HepG2 (cell line): ENCODE measurements at regions not wholly inside any gene's neighbourhood (a gene's known extent, or its start where the extent isn't known, plus 50 kb on each side); places are given as distances from the start of the nearest gene placed in this dataset.

Source experiments
- ATAC-seq: fragments of 200-7000 bp; cut with Tn5 transposase; 3 replicates; pipeline ENCODE4 v1.9.1; 2020; ENCODE audit warnings: mild to moderate bottlenecking, moderate library complexity
- BruUV-seq: library from RNA; stranded (reverse); fragments of 400-500 nt; replicated peaks from 2 replicates; lab custom pipeline; 2021; lab: Mats Ljungman, UMichigan
- CTCF ChIA-PET: fragments of 300-600 bp; formaldehyde crosslinking; extraction: SDS; loops from one replicate; lab custom pipeline; 2021; ENCODE audit warnings: low total read pairs, inconsistent platforms, low intra/inter-chr PET ratio; lab: Yijun Ruan, JAX
- POLR2A ChIA-PET: fragments of 350-600 bp; sonication (Branson Sonifier 250); formaldehyde crosslinking; loops from one replicate; lab custom pipeline; 2020; ENCODE audit warnings: antibody characterized with exemption, inconsistent platforms; lab: Yijun Ruan, JAX
- DNase-seq: peaks from one replicate; pipeline ENCODE4 v3.0.0-alpha.2; 2015; ENCODE audit warnings: low spot score
- FAIRE-seq: peaks from 3 replicates; lab custom pipeline; 2011; peaks lifted over from hg19 to GRCh38; lab: Jason Lieb, UNC
- H2AFZ ChIP-seq: one replicate; pipeline ENCODE4 v1.6.1; 2011; ENCODE audit warnings: low read length, inconsistent platforms
- H3K27ac ChIP-seq: fragments of 300-600 bp; 3 replicates; pipeline ENCODE4 v1.8.0; 2011; ENCODE audit warnings: mixed run types, mild to moderate bottlenecking, mixed read lengths, low read length, inconsistent platforms; ENCODE audit not compliant: insufficient read depth; ENCODE audit errors: extremely low read length
- H3K27me3 ChIP-seq, 2 experiments: fragments of 200-600 bp in 1 of 2; 2 replicates in 1 of 2; 3 replicates in 1 of 2; pipeline versions ENCODE4 v1.6.0 to v1.8.0; 2011; ENCODE audit warnings: low read length in 2 of 2, mild to moderate bottlenecking in 2 of 2, moderate library complexity in 2 of 2, inconsistent platforms in 1 of 2; ENCODE audit not compliant: insufficient read depth in 2 of 2, control insufficient read depth in 1 of 2
- H3K36me3 ChIP-seq, 2 experiments: fragments of 200-600 bp in 1 of 2; replicated peaks in 1 of 2; 2 replicates in 1 of 2; 3 replicates in 1 of 2; pipeline versions ENCODE4 v1.5.1 to v1.8.0; 2011; ENCODE audit warnings: low read length in 2 of 2, inconsistent platforms in 1 of 2; ENCODE audit not compliant: insufficient read depth in 2 of 2, control insufficient read depth in 1 of 2
- H3K4me1 ChIP-seq: 2 replicates; pipeline ENCODE4 v1.5.1; 2012; ENCODE audit warnings: low read length, inconsistent platforms; ENCODE audit not compliant: insufficient read depth
- H3K4me2 ChIP-seq: 2 replicates; pipeline ENCODE4 v1.6.0; 2011; ENCODE audit warnings: low read depth, low read length, inconsistent platforms
- H3K4me3 ChIP-seq, 3 experiments: fragments of 200-600 bp in 1 of 3; sonication (generic), shearing (Covaris generic) in 1 of 3; replicated peaks in 1 of 3; 2 replicates each; pipeline ENCODE4 v1.5.1; 2011 to 2016; ENCODE audit warnings: low read length in 3 of 3, inconsistent platforms in 2 of 3, low read depth in 2 of 3, mild to moderate bottlenecking in 2 of 3, control low read depth in 1 of 3, mixed read lengths in 1 of 3; ENCODE audit not compliant: insufficient read depth in 1 of 3
- H3K79me2 ChIP-seq: one replicate; pipeline ENCODE4 v1.6.1; 2011; ENCODE audit warnings: low read length, inconsistent platforms; ENCODE audit not compliant: insufficient read depth
- H3K9ac ChIP-seq: 2 replicates; pipeline ENCODE4 v1.6.0; 2011; ENCODE audit warnings: mild to moderate bottlenecking, low read depth, low read length, inconsistent platforms; ENCODE audit not compliant: insufficient read depth
- H3K9me3 ChIP-seq: 2 replicates; pipeline ENCODE4 v1.5.1; 2012; ENCODE audit warnings: mild to moderate bottlenecking, low read length
- H4K20me1 ChIP-seq: 2 replicates; pipeline ENCODE4 v1.6.0; 2011; ENCODE audit warnings: inconsistent platforms, mild to moderate bottlenecking, low read length, moderate library complexity; ENCODE audit not compliant: insufficient read depth
- AFF4 ChIP-seq: sonication (generic); formaldehyde crosslinking; IDR thresholded peaks from 2 replicates; pipeline ENCODE4 v1.4.0; 2020; ENCODE audit warnings: missing genetic modification reagents
- HNRNPLL ChIP-seq: fragments of 200-400 bp; formaldehyde crosslinking; IDR thresholded peaks from 2 replicates; pipeline ENCODE4 v1.6.1; 2017; ENCODE audit warnings: mild to moderate bottlenecking, low read depth, low read length; ENCODE audit not compliant: poor library complexity, severe bottlenecking
- POGK ChIP-seq: sonication (generic); formaldehyde crosslinking; conservative IDR thresholded peaks from 2 replicates; pipeline ENCODE4 v1.8.0; 2022; ENCODE audit warnings: mild to moderate bottlenecking, moderate library complexity, missing genetic modification reagents
- SMARCE1 ChIP-seq: fragments of 450-650 bp; IDR thresholded peaks from 2 replicates; pipeline ENCODE4 v1.6.1; 2017; ENCODE audit warnings: borderline replicate concordance
- SOX6 ChIP-seq, 2 experiments: fragments of 450-650 bp in 1 of 2; sonication (generic) in 1 of 2; formaldehyde crosslinking in 1 of 2; IDR thresholded peaks; 2 replicates each; pipeline versions ENCODE4 v1.4.0 to v1.6.1; 2017 to 2020; ENCODE audit warnings: antibody characterized with exemption in 1 of 2, mild to moderate bottlenecking in 1 of 2, missing genetic modification reagents in 1 of 2
- U2AF2 ChIP-seq: fragments of 200-400 bp; formaldehyde crosslinking; IDR thresholded peaks from 2 replicates; pipeline ENCODE4 v1.6.1; 2017; ENCODE audit warnings: low read depth, mild to moderate bottlenecking, low read length
- ZNF432 ChIP-seq: sonication (generic); formaldehyde crosslinking; IDR thresholded peaks from 2 replicates; pipeline ENCODE4 v1.5.0; 2020; ENCODE audit warnings: missing genetic modification reagents, mild to moderate bottlenecking, borderline replicate concordance
- ZNF746 ChIP-seq: sonication (generic); formaldehyde crosslinking; IDR thresholded peaks from 2 replicates; pipeline ENCODE4 v1.8.0; 2022; ENCODE audit warnings: mild to moderate bottlenecking, missing genetic modification reagents
- WGBS: methylation state at CpG from one replicate; pipeline ENCODE4 v1.1.6; 2017; ENCODE audit warnings: low lambda C conversion rate; 5-methylcytosine and 5-hydroxymethylcytosine counted together
- in situ Hi-C: cut with HindIII; loops from 2 replicates; pipeline ENCODE4 v1.10.0; 2017; ENCODE audit warnings: low pct_unique_long_range_greater_than_20kb; ENCODE audit not compliant: extremely low pct_ligation_motif_present
- intact Hi-C: fragments of 100-400 bp; cut with micrococcal nuclease; formaldehyde crosslinking; loops from one replicate; pipeline ENCODE4 v1.10.0; 2022; ENCODE audit not compliant: unreplicated experiment
- TF ChIP-seq, protein P1 (sequence below): sonication (generic); formaldehyde crosslinking; IDR thresholded peaks from 2 replicates; pipeline ENCODE4 v1.5.0; 2020; ENCODE audit warnings: missing genetic modification reagents
- TF ChIP-seq, protein P2 (sequence below): sonication (generic); formaldehyde crosslinking; IDR thresholded peaks from 2 replicates; pipeline ENCODE4 v1.4.0; 2020; ENCODE audit warnings: missing genetic modification reagents, borderline replicate concordance
- TF ChIP-seq, protein P3 (sequence below): sonication (generic); formaldehyde crosslinking; IDR thresholded peaks from 2 replicates; pipeline ENCODE4 v1.5.1; 2020; ENCODE audit warnings: mild to moderate bottlenecking, missing genetic modification reagents, moderate library complexity

DNA sequence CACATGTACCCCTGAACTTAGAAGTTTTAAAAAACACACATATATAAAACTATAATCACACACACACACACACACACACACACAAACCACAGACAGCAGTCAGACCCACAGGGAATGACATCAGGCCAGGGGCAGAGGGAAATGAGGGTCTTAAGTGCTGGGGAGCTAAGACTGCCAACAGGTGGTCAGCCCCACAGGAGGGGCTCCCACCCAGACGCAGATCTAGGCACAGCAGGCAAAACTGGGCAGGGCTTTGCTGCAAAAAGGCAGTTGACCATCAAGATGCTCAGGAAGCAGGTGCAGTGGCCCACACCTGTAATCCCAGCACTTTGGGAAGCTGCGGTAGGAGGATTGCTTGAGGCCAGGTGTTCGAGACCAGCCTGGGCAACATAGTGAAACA, 121.0 kb upstream of the LSM14A start:
- intact Hi-C loops, result no loop called here
- Histone ChIP-seq H3K4me2 (no peak overlapping the region), H3K36me3 (no peaks in the 10 kb centered on the region), H3K27ac (no peak overlapping the region), H2AFZ (no peak overlapping the region), H3K4me3 (no peak overlapping the region), H4K20me1 (no peaks in the 10 kb centered on the region), H3K9ac (no peak overlapping the region), H3K27me3 (no peaks in the 10 kb centered on the region; a peak in 1 of 5 replicates), H3K9me3 (no peaks in the 10 kb centered on the region), H3K4me1 (no peaks in the 10 kb centered on the region), H3K79me2 (no peaks in the 10 kb centered on the region)
- ChIA-PET POLR2A (no interaction called here), CTCF (no interaction called here)
- ATAC-seq, result no peak
- in situ Hi-C loops, result no loop called here
- no peak for FAIRE-seq
- 40% methylated on average over 2 of the region's 3 CpGs for WGBS
- DNase-seq, result no peak
- no TSS peak for BruUV-seq
- TF ChIP-seq ZNF432 (no peak), AFF4 (no peak), ZNF746 (no peak), HNRNPLL (no peak), U2AF2 (no peak), SMARCE1 (no peak), POGK (no peak), SOX6 (IDR thresholded peaks at IDR 0.05) (no peak), SOX6 (CRISPR knock-in tag; IDR thresholded peaks at IDR 0.05) (no peak)
- TF ChIP-seq, protein P1, sequence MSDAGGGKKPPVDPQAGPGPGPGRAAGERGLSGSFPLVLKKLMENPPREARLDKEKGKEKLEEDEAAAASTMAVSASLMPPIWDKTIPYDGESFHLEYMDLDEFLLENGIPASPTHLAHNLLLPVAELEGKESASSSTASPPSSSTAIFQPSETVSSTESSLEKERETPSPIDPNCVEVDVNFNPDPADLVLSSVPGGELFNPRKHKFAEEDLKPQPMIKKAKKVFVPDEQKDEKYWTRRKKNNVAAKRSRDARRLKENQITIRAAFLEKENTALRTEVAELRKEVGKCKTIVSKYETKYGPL (CRISPR knock-in tag), result no peak
- TF ChIP-seq, protein P2, sequence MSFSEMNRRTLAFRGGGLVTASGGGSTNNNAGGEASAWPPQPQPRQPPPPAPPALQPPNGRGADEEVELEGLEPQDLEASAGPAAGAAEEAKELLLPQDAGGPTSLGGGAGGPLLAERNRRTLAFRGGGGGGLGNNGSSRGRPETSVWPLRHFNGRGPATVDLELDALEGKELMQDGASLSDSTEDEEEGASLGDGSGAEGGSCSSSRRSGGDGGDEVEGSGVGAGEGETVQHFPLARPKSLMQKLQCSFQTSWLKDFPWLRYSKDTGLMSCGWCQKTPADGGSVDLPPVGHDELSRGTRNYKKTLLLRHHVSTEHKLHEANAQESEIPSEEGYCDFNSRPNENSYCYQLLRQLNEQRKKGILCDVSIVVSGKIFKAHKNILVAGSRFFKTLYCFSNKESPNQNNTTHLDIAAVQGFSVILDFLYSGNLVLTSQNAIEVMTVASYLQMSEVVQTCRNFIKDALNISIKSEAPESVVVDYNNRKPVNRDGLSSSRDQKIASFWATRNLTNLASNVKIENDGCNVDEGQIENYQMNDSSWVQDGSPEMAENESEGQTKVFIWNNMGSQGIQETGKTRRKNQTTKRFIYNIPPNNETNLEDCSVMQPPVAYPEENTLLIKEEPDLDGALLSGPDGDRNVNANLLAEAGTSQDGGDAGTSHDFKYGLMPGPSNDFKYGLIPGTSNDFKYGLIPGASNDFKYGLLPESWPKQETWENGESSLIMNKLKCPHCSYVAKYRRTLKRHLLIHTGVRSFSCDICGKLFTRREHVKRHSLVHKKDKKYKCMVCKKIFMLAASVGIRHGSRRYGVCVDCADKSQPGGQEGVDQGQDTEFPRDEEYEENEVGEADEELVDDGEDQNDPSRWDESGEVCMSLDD (CRISPR knock-in tag), result no peak
- TF ChIP-seq, protein P3, sequence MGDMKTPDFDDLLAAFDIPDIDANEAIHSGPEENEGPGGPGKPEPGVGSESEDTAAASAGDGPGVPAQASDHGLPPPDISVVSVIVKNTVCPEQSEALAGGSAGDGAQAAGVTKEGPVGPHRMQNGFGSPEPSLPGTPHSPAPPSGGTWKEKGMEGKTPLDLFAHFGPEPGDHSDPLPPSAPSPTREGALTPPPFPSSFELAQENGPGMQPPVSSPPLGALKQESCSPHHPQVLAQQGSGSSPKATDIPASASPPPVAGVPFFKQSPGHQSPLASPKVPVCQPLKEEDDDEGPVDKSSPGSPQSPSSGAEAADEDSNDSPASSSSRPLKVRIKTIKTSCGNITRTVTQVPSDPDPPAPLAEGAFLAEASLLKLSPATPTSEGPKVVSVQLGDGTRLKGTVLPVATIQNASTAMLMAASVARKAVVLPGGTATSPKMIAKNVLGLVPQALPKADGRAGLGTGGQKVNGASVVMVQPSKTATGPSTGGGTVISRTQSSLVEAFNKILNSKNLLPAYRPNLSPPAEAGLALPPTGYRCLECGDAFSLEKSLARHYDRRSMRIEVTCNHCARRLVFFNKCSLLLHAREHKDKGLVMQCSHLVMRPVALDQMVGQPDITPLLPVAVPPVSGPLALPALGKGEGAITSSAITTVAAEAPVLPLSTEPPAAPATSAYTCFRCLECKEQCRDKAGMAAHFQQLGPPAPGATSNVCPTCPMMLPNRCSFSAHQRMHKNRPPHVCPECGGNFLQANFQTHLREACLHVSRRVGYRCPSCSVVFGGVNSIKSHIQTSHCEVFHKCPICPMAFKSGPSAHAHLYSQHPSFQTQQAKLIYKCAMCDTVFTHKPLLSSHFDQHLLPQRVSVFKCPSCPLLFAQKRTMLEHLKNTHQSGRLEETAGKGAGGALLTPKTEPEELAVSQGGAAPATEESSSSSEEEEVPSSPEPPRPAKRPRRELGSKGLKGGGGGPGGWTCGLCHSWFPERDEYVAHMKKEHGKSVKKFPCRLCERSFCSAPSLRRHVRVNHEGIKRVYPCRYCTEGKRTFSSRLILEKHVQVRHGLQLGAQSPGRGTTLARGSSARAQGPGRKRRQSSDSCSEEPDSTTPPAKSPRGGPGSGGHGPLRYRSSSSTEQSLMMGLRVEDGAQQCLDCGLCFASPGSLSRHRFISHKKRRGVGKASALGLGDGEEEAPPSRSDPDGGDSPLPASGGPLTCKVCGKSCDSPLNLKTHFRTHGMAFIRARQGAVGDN (CRISPR knock-in tag), result no peak
